Epithelial cell of prostate (primary cell): ENCODE measurements at regions not wholly inside any gene's neighbourhood (a gene's known extent, or its start where the extent isn't known, plus 50 kb on each side); places are given as distances from the start of the nearest gene placed in this dataset.

Experiments used
- DNase-seq: peaks from one replicate; pipeline ENCODE4 v3.0.0-alpha.2; 2011; ENCODE audit warnings: low read depth, low spot score
- H3K27ac ChIP-seq: fragments of 450-650 bp; 2 replicates; pipeline ENCODE4 v1.5.1; 2017; ENCODE audit warnings: mild to moderate bottlenecking

- DNase-seq, result no peak
Observed at GRCh38 chr18:46314011-46314410, 209.8 kb downstream of the HAUS1 start.

GRCh38 chr18:46315161-46315560 lies 211.0 kb downstream of the HAUS1 start:
- no peak for DNase-seq
- no peak overlapping the region for H3K27ac ChIP-seq

More at GRCh38 chr18:46314011-46314410, 209.8 kb downstream of the HAUS1 start:
- no peak overlapping the region for H3K27ac ChIP-seq

- H3K27ac ChIP-seq, result no peak overlapping the region
- DNase-seq, result no peak
Observed at GRCh38 chr18:46318356-46318755, 214.2 kb downstream of the HAUS1 start.

GRCh38 chr18:46319783-46320182 lies 215.6 kb downstream of the HAUS1 start:
- peak overlapping the region; percentile 100 for H3K27ac ChIP-seq
- DNase-seq, result no peak

GRCh38 chr18:46320297-46320696 lies 216.1 kb downstream of the HAUS1 start:
- peak overlapping the region; percentile 100 for H3K27ac ChIP-seq
- no peak for DNase-seq

- peak overlapping the region; percentile 100 for H3K27ac ChIP-seq
- peak; percentile 60 for DNase-seq
Observed at GRCh38 chr18:46320928-46321711, 216.9 kb downstream of the HAUS1 start.

- H3K27ac ChIP-seq, result peak overlapping the region; percentile 100
- no peak for DNase-seq
Observed at GRCh38 chr18:46321955-46322354, 217.8 kb downstream of the HAUS1 start.

- no peak for DNase-seq
- H3K27ac ChIP-seq, result peak overlapping the region; percentile 100
Observed at GRCh38 chr18:46322411-46322891, 218.3 kb downstream of the HAUS1 start.

- no peak for DNase-seq
- peak overlapping the region; percentile 100 for H3K27ac ChIP-seq
Observed at GRCh38 chr18:46322941-46323340, 218.8 kb downstream of the HAUS1 start.

GRCh38 chr18:46324087-46324955 lies 220.1 kb downstream of the HAUS1 start:
- peak overlapping the region; percentile 100 for H3K27ac ChIP-seq
- DNase-seq, result no peak

GRCh38 chr18:46325895-46326294 lies 221.7 kb downstream of the HAUS1 start:
- no peak for DNase-seq
- H3K27ac ChIP-seq, result peak overlapping the region; percentile 100

GRCh38 chr18:46329736-46330246 lies 225.6 kb downstream of the HAUS1 start:
- no peak overlapping the region for H3K27ac ChIP-seq
- no peak for DNase-seq

GRCh38 chr18:46331316-46331715 lies 227.1 kb downstream of the HAUS1 start:
- DNase-seq, result no peak
- H3K27ac ChIP-seq, result no peak overlapping the region

- H3K27ac ChIP-seq, result peak overlapping the region; percentile 57
- DNase-seq, result no peak
Observed at GRCh38 chr18:46332286-46332801, 228.2 kb downstream of the HAUS1 start.

- DNase-seq, result no peak
- H3K27ac ChIP-seq, result peak overlapping the region; percentile 57
Observed at GRCh38 chr18:46332921-46333341, 228.7 kb downstream of the HAUS1 start.

GRCh38 chr18:46333431-46334135 lies 229.4 kb downstream of the HAUS1 start:
- peak overlapping the region; percentile 57 for H3K27ac ChIP-seq
- no peak for DNase-seq

- peak overlapping the region; percentile 57 for H3K27ac ChIP-seq
- DNase-seq, result no peak
Observed at GRCh38 chr18:46334868-46335281, 230.7 kb downstream of the HAUS1 start.

GRCh38 chr18:46335534-46336101 lies 231.4 kb downstream of the HAUS1 start:
- peak overlapping the region; percentile 57 for H3K27ac ChIP-seq
- DNase-seq, result no peak

- DNase-seq, result no peak
- peak overlapping the region; percentile 57 for H3K27ac ChIP-seq
Observed at GRCh38 chr18:46336278-46337111, 232.3 kb downstream of the HAUS1 start.
